ENCODE measurements at regions not wholly inside any gene's neighbourhood (a gene's known extent, or its start where the extent isn't known, plus 50 kb on each side); places are given as distances from the start of the nearest gene placed in this dataset.

DNA sequence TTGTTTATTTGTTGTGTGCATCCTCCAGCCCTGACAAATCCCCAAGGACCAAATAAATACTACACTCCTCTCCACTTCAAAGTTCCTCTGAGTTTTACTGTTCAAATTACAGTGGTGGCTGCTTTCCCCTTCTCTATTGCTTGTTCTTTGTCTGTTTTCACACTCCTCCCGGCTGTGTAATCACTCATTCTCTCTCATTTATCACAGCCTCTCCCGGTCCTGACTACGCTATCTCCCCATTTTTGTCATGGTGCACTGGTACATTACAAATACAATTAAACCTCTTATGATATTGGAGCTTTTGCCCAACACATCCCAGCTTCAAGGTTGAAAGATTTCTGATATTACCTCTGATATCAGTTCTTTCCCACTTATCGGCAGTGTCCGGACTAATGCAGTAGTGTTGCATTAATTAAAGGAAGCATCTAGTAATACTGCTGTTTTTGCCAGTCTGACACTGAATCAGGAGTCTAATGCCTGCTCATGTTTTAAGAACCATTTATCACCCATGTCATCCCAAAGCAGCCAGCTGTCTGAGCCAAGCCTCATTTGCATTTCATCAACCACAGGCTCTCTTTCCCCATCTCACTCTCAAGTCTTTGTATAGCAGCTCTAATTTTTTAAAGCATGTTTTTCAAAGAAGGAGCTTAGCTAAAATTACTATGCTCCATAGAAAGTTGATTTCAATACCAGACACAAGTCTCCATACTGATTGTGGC is 740.5 kb downstream of the ROBO2 start:
- Histone ChIP-seq H3K27ac (no peak overlapping the region), H3K4me3 (no peak overlapping the region), H3K9me3 (ENCODE audit: low read depth) (no peaks in the 10 kb centered on the region), H3F3A (ENCODE audit: insufficient read depth) (no peaks in the 10 kb centered on the region), H3K4me2 (ENCODE audit: unreplicated experiment) (no peak overlapping the region), H3K9ac (no peak overlapping the region), H3K4me1 (ENCODE audit: insufficient read depth) (no peaks in the 10 kb centered on the region), H4K20me1 (ENCODE audit: insufficient read depth) (no peaks in the 10 kb centered on the region), H3K27me3 (replicated peaks; ENCODE audit: insufficient read depth) (no peaks in the 10 kb centered on the region), H3K36me3 (ENCODE audit: low read depth) (no peaks in the 10 kb centered on the region), H3K9me2 (ENCODE audit: insufficient read depth) (no peaks in the 10 kb centered on the region), H3K79me2 (ENCODE audit: insufficient read depth) (no peaks in the 10 kb centered on the region), H2AFZ (no peak overlapping the region)
- TF ChIP-seq EZH2phosphoT487 (IDR thresholded peaks at IDR 0.05; ENCODE audit: insufficient read depth, low read depth) (no peak), EZH2 (IDR thresholded peaks at IDR 0.05; ENCODE audit: insufficient read depth, poor library complexity, severe bottlenecking) (no peak)
- 18 to 21% methylated on average over 5 of the region's 5 CpGs for WGBS, 2 experiments (ENCODE audit: low coverage in 1 of 2, low lambda C conversion rate in 2 of 2, missing lambda C conversion rate in 2 of 2)
- DNase-seq: no peak
- in situ Hi-C loops (cut with MboI): no loop called here

DNA sequence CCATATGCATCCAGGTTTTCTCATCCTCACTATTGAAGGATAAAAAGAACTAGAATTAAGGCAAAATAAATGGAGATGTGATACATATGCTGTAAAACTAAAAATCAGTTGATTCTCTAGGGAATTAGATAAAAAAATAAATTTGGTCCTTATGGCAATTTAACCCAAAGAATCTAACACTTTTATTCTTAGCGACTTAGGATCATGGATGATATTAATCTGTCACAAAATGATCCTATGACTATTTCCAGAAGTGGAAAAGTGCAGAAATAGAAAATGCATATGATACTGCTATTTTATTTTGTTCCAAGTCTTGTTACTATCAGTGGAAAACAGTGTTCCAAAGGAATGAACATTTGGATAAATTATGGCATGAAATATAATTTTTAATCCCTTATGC is 746.3 kb downstream of the ROBO2 start:
- H3K9me2 ChIP-seq (ENCODE audit: insufficient read depth): no peaks in the 10 kb centered on the region
- H4K20me1 ChIP-seq (ENCODE audit: insufficient read depth): no peaks in the 10 kb centered on the region
- no peak for TF ChIP-seq EZH2 (IDR thresholded peaks at IDR 0.05; ENCODE audit: insufficient read depth, poor library complexity, severe bottlenecking)
- TF ChIP-seq EZH2phosphoT487 (IDR thresholded peaks at IDR 0.05; ENCODE audit: insufficient read depth, low read depth): no peak
- H3K27ac ChIP-seq: no peak overlapping the region
- H3K9ac ChIP-seq: no peak overlapping the region
- no peaks in the 10 kb centered on the region for H3K79me2 ChIP-seq (ENCODE audit: insufficient read depth)
- no peaks in the 10 kb centered on the region for H3K4me1 ChIP-seq (ENCODE audit: insufficient read depth)
- no peak overlapping the region for H3K4me2 ChIP-seq (ENCODE audit: unreplicated experiment)
- 3 to 5% methylated on average over 1 of the region's 1 CpG for WGBS, 2 experiments (ENCODE audit: low coverage in 1 of 2, low lambda C conversion rate in 2 of 2, missing lambda C conversion rate in 2 of 2)
- in situ Hi-C loops (cut with MboI): no loop called here
- no peaks in the 10 kb centered on the region for H3K9me3 ChIP-seq (ENCODE audit: low read depth)
- H2AFZ ChIP-seq: no peak overlapping the region
- no peaks in the 10 kb centered on the region for H3F3A ChIP-seq (ENCODE audit: insufficient read depth)
- H3K27me3 ChIP-seq (replicated peaks; ENCODE audit: insufficient read depth): no peaks in the 10 kb centered on the region
- H3K36me3 ChIP-seq (ENCODE audit: low read depth): no peaks in the 10 kb centered on the region
- no peak for DNase-seq
- H3K4me3 ChIP-seq: no peak overlapping the region

DNA sequence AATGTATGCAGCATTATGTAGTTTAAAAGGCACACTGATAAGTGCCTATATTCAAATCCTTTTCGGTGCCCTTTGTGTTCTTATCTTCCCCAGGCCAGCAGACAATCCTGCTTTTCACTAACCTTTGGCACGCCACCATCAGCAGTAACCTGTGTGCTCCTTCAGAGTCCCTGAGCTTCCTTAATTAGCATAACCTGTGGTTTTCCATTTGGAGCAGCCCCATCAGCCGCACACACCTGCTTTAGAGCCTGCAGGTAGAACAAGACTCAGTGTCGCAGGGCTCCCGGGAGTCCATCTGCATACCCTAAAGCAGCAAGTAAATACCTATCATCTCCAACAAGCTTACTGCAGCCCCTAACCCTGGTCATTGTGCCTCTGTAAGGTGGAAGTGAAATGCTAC is 755.1 kb downstream of the ROBO2 start:
- in situ Hi-C loops (cut with MboI): no loop called here
- Histone ChIP-seq H4K20me1 (ENCODE audit: insufficient read depth) (no peaks in the 10 kb centered on the region), H3K79me2 (ENCODE audit: insufficient read depth) (no peaks in the 10 kb centered on the region), H3K4me3 (no peak overlapping the region), H3K4me2 (ENCODE audit: unreplicated experiment) (no peak overlapping the region), H3K9ac (no peak overlapping the region), H3K27me3 (replicated peaks; ENCODE audit: insufficient read depth) (no peaks in the 10 kb centered on the region), H3K27ac (no peak overlapping the region), H3F3A (ENCODE audit: insufficient read depth) (no peaks in the 10 kb centered on the region), H3K9me3 (ENCODE audit: low read depth) (no peaks in the 10 kb centered on the region), H2AFZ (no peak overlapping the region), H3K36me3 (ENCODE audit: low read depth) (no peaks in the 10 kb centered on the region), H3K9me2 (ENCODE audit: insufficient read depth) (no peaks in the 10 kb centered on the region), H3K4me1 (ENCODE audit: insufficient read depth) (no peaks in the 10 kb centered on the region)
- TF ChIP-seq EZH2 (IDR thresholded peaks at IDR 0.05; ENCODE audit: insufficient read depth, poor library complexity, severe bottlenecking) (no peak), EZH2phosphoT487 (IDR thresholded peaks at IDR 0.05; ENCODE audit: insufficient read depth, low read depth) (no peak)
- WGBS, 2 experiments (ENCODE audit: low coverage in 1 of 2, low lambda C conversion rate in 2 of 2, missing lambda C conversion rate in 2 of 2): 38 to 44% methylated on average over 5 of the region's 5 CpGs
- DNase-seq: no peak

DNA sequence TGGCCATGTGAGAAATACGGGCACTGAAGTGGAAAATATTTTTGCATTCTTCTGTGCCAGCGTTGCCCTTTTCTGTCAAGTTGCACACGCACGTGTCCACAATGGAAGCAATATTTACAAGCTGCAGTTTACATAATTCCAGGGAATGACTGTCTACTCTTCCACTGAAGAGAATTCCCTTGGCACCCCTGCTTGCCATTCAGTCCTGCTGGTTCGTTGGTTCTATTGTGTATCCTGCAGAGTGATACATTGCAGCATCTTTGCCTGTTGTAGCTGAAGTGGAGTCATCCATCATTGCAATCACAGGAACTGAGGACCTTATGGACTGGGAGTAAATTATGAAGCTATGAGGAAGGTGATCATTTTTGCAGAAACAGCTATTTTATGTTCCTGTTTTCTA is 759.4 kb downstream of the ROBO2 start:
- Histone ChIP-seq H3K27ac (no peak overlapping the region), H3K27me3 (replicated peaks; ENCODE audit: insufficient read depth) (no peaks in the 10 kb centered on the region), H3K4me3 (no peak overlapping the region), H4K20me1 (ENCODE audit: insufficient read depth) (no peaks in the 10 kb centered on the region), H3K4me2 (ENCODE audit: unreplicated experiment) (no peak overlapping the region), H3K9me2 (ENCODE audit: insufficient read depth) (no peaks in the 10 kb centered on the region), H3K36me3 (ENCODE audit: low read depth) (no peaks in the 10 kb centered on the region), H3K9ac (no peak overlapping the region), H3F3A (ENCODE audit: insufficient read depth) (no peaks in the 10 kb centered on the region), H3K79me2 (ENCODE audit: insufficient read depth) (no peaks in the 10 kb centered on the region), H2AFZ (no peak overlapping the region), H3K4me1 (ENCODE audit: insufficient read depth) (no peaks in the 10 kb centered on the region), H3K9me3 (ENCODE audit: low read depth) (no peaks in the 10 kb centered on the region)
- DNase-seq: no peak
- WGBS, 2 experiments (ENCODE audit: low coverage in 1 of 2, low lambda C conversion rate in 2 of 2, missing lambda C conversion rate in 2 of 2): 40 to 51% methylated on average over 5 of the region's 5 CpGs
- in situ Hi-C loops (cut with MboI): no loop called here
- TF ChIP-seq EZH2phosphoT487 (IDR thresholded peaks at IDR 0.05; ENCODE audit: insufficient read depth, low read depth): no peak
- no peak for TF ChIP-seq EZH2 (IDR thresholded peaks at IDR 0.05; ENCODE audit: insufficient read depth, poor library complexity, severe bottlenecking)

All from GM23248 (cell line).